ENCODE measurements at regions not wholly inside any gene's neighbourhood (a gene's known extent, or its start where the extent isn't known, plus 50 kb on each side); places are given as distances from the start of the nearest gene placed in this dataset.
"Not testable (repeated sequence)": the region's sequence is repeated elsewhere in the genome, so short reads cannot be mapped to it uniquely, and the experiment has no call there.

DNA sequence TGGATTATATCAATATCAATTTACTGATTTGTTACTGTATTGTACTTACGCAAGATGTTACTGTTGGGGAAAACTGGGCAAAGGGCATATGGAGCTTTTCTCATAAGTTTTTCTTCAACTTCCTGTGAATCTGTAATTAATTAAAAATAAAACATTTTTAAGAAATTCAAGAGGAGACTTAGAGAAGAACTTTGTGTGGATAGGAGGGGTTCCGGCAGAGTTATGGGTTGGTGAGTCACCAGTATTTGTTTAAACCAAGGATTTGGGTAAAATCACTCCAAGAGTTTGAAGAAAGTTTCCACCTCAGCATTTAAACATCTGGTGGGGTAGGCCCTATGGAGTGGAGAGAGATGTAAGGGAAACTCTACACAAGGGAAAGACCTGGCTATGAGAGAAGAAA, 379.6 kb downstream of the TSHZ3 start:
- TF ChIP-seq CTCF (IDR thresholded peaks at IDR 0.05; ENCODE audit: extremely low read depth, insufficient read depth, missing control alignments), result no peak
- no peak for DNase-seq (ENCODE audit: low spot score)
- in situ Hi-C loops (cut with MboI; ENCODE audit: low pct_unique_long_range_greater_than_20kb, low sequenced_read_pairs, unreplicated experiment), result no loop called here

DNA sequence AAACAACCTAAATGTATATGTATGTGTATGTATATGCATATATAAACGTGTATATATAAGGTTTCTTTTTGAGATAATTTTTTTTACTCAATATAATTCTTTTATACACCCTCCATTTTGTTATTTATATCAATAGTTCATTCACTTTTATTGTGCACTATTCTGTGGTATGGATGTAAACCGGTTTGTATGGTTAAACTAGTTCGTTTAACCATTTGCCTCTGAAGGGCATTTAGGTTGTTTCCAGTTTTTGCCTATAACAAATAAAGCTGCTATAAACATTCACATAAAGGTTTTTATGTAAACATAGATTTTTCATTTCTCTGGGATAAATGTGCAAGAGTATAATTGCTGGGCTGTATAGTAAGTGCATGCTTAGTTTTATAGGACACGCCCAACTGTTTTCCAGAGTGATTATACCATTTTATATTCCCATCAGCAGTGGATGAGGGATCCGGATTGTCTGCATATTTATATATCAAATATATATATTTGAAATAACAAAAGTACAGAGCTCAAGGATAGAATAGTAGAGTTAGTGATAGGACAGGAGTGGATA, 380.3 kb downstream of the TSHZ3 start:
- no peak for TF ChIP-seq CTCF (IDR thresholded peaks at IDR 0.05; ENCODE audit: extremely low read depth, insufficient read depth, missing control alignments)
- in situ Hi-C loops (cut with MboI; ENCODE audit: low pct_unique_long_range_greater_than_20kb, low sequenced_read_pairs, unreplicated experiment), result no loop called here
- DNase-seq (ENCODE audit: low spot score), result no peak

DNA sequence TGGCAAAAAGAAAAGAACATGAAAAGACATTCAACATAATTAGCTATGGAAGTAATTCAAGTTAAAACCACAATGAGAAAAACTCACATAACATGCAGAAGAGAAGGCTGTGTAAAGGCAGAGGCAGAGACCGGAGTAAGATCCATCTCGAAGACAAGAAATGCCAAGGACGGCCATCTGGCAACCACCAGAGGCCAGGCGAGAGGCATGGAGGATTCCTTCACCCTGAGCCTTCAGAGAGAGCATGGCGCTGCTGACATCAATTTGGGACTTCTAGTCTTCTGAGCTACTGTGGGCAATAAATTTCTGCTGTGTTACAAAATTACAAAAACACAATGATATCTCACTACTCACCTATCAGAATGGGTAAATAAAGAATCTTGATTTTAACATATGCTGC, 381.0 kb downstream of the TSHZ3 start:
- DNase-seq (ENCODE audit: low spot score), result no peak
- no peak for TF ChIP-seq CTCF (IDR thresholded peaks at IDR 0.05; ENCODE audit: extremely low read depth, insufficient read depth, missing control alignments)
- in situ Hi-C loops (cut with MboI; ENCODE audit: low pct_unique_long_range_greater_than_20kb, low sequenced_read_pairs, unreplicated experiment), result no loop called here

- in situ Hi-C loops (cut with MboI; ENCODE audit: low pct_unique_long_range_greater_than_20kb, low sequenced_read_pairs, unreplicated experiment), result no loop called here
- TF ChIP-seq CTCF (IDR thresholded peaks at IDR 0.05; ENCODE audit: extremely low read depth, insufficient read depth, missing control alignments), result no peak
- no peak for DNase-seq (ENCODE audit: low spot score)
Observed at GRCh38 chr19:30966486-30966885, 382.8 kb downstream of the TSHZ3 start.

DNA sequence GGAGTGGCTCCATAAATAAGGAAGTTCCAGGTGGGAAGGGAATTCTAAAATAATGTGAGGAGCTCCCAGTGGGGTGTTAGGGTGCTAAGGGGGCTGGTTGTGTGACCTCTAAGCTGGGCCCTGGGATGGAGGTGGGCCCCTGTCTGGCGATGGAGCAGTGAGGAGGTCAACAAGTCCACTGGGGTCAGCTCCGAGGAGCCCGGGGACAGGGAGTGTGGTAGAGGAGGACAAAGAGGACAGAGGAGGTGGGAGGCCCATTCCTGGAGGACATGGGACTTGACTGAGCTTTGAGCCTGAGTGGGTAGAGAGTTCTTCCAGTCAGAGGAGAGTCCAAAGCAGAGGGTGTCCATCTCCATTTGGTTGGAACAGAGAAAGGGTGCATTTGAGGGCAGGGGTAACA, 390.2 kb downstream of the TSHZ3 start:
- DNase-seq (ENCODE audit: low spot score), result no peak
- TF ChIP-seq CTCF (IDR thresholded peaks at IDR 0.05; ENCODE audit: extremely low read depth, insufficient read depth, missing control alignments), result no peak
- in situ Hi-C loops (cut with MboI; ENCODE audit: low pct_unique_long_range_greater_than_20kb, low sequenced_read_pairs, unreplicated experiment), result no loop called here

GRCh38 chr19:30955112-30956104, 393.8 kb downstream of the TSHZ3 start:
- DNase-seq (ENCODE audit: low spot score), result no peak
- in situ Hi-C loops (cut with MboI; ENCODE audit: low pct_unique_long_range_greater_than_20kb, low sequenced_read_pairs, unreplicated experiment), result no loop called here
- TF ChIP-seq CTCF (IDR thresholded peaks at IDR 0.05; ENCODE audit: extremely low read depth, insufficient read depth, missing control alignments), result no peak

GRCh38 chr19:30944276-30944932, 404.8 kb downstream of the TSHZ3 start:
- in situ Hi-C loops (cut with MboI; ENCODE audit: low pct_unique_long_range_greater_than_20kb, low sequenced_read_pairs, unreplicated experiment); DNase-seq (ENCODE audit: low spot score): not testable (repeated sequence)
